Left cardiac atrium (tissue), 4 donors: ENCODE measurements at regions not wholly inside any gene's neighbourhood (a gene's known extent, or its start where the extent isn't known, plus 50 kb on each side); places are given as distances from the start of the nearest gene placed in this dataset.
"Not testable (repeated sequence)": the region's sequence is repeated elsewhere in the genome, so short reads cannot be mapped to it uniquely, and the experiment has no call there.

ENCODE experiments used
- ATAC-seq, 2 donors: fragments of 200-7000 bp; cut with Tn5 transposase; one replicate each; pipeline ENCODE4 v1.9.1; 2020; ENCODE audit warnings: mild to moderate bottlenecking in 2 of 2, moderate library complexity in 2 of 2
- DNase-seq: peaks from one replicate; pipeline ENCODE4 v3.0.0-alpha.2; 2020
- intact Hi-C, 2 donors: fragments of 100-400 bp; cut with DNase I; formaldehyde crosslinking; loops; one replicate each; pipeline versions ENCODE4 v1.14.1 to v1.15.1; 2022 to 2023
- donor health status: DM: no; HTN: yes; CAD: no.
- donor health status: DM: no; HTN: yes; CAD: no; lungs with severe emphysema.
- donor health status: DM: yes; HTN: yes; CAD: no.
- donor health status: Dilated cardiomyopathy.

- ATAC-seq (no peak), DNase-seq (no peak)
- intact Hi-C loops: loop anchor here (5.0 to 10.0 kb wide), 3 partner anchors 591 to 1123 kb away; no protein-coding TSS in a partner anchor
Observed at GRCh38 chr13:22758245-22758644, 422.5 kb upstream of the SGCG start.

DNA sequence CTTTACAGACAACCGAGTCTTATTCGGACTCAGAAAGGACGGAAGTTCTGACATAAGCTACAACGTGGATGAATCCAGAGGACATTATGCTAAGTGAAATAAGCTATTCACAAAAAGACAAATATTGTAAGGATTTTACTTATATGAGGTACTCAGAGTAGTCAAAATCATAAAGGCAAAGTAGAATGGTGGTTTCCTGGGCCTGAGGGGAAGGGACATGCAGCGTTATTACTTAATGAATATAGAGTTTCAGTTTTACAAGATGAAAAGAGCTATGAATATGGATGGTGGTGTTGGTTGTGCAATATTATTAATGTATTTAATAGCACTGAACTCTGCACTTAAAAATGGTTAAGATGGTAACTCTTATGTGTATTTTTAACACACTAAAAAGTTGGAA lies 419.1 kb upstream of the SGCG start:
- intact Hi-C loops: no loop called here
- ATAC-seq (no peak), DNase-seq (no peak)

- DNase-seq: no peak
- intact Hi-C loops: no loop called here
- ATAC-seq: no peak
Observed at GRCh38 chr13:22765547-22765946, 415.2 kb upstream of the SGCG start.

- ATAC-seq: no peak
- no peak for DNase-seq
- intact Hi-C loops: no loop called here
Observed at GRCh38 chr13:22770891-22771290, 409.9 kb upstream of the SGCG start.

GRCh38 chr13:22773465-22773864 lies 407.3 kb upstream of the SGCG start:
- DNase-seq: no peak
- intact Hi-C loops: no loop called here
- no peak for ATAC-seq

- ATAC-seq (no peak), DNase-seq (no peak)
- intact Hi-C loops: no loop called here
Observed at GRCh38 chr13:22776394-22777186, 404.2 kb upstream of the SGCG start.

DNA sequence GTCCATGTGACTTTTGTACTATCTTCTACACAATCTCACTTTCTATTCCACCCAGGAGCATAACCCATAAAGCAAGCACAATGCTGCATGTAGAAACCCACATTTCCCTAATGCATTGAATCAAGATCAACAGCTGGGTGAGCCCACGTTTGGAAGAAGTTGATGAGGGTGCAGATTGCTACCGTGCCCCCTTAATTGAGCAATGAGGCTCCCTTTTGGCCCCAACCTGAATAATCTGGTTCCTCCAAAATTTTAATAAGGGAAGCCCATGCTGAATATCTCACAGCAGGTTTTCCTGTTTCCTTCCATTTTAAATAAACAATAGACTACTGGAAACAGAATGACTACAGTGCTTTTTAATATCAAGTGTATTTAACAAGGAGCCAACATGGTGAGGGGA lies 403.6 kb upstream of the SGCG start:
- ATAC-seq (no peak), DNase-seq (no peak)
- intact Hi-C loops: no loop called here

DNA sequence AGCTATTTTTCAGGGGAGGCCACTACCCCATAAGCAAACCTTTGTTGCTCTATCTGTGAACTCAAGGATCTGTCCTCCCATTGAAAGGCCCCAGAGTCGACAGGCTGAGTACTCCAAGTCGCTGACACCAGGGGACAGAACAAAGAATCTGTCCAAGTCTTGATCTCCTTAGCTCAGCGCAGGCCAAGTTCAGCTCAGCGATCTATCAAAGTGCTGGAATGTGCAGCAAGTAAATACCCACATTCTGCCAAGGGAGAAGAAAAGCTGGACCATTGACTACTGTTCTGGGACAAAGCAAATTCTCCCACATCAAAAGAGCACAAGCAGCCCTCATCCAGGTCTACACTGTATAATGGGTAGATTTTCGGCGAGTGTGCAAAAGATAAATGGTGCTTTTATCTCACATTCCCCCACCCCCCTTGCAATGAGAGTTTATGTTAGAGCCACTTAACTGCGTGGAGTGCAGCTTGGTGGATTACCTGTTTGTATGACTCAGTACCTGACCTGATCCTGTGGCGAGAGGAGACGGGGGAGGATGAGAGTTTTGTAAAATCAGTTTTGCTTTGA lies 391.7 kb upstream of the SGCG start:
- intact Hi-C loops: no loop called here
- peak in 1 of 2 donors; percentile 49 for ATAC-seq
- DNase-seq: no peak

- no peak for ATAC-seq
- DNase-seq: no peak
- intact Hi-C loops: no loop called here
Observed at GRCh38 chr13:22789916-22790315, 390.9 kb upstream of the SGCG start.

DNA sequence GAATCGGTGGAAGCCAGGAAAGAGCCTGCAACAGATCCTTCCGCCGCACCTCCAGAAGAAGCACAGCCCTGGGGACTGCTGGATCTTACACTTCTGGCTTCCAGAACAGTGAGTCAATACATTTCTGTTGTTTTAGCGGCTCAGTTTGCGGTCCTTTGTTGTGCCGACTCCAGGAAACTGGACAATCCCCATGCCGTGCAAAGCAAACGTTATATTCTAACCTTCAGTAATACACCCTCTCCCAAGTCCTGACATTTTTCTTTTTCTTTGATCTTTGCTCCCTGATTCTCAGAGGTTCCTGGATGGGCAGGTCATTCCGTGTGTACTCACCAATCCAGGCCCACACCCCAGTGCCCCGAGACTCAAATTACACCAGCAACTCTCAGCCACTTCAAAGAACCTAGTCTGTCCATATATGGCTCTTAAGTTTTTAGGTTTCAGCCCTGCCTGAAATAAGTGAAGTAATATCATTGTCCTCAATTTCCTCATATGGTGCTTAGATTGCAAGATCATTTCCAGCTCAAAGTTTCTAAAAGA lies 387.1 kb upstream of the SGCG start:
- intact Hi-C loops: no loop called here
- no peak for ATAC-seq
- no peak for DNase-seq

DNA sequence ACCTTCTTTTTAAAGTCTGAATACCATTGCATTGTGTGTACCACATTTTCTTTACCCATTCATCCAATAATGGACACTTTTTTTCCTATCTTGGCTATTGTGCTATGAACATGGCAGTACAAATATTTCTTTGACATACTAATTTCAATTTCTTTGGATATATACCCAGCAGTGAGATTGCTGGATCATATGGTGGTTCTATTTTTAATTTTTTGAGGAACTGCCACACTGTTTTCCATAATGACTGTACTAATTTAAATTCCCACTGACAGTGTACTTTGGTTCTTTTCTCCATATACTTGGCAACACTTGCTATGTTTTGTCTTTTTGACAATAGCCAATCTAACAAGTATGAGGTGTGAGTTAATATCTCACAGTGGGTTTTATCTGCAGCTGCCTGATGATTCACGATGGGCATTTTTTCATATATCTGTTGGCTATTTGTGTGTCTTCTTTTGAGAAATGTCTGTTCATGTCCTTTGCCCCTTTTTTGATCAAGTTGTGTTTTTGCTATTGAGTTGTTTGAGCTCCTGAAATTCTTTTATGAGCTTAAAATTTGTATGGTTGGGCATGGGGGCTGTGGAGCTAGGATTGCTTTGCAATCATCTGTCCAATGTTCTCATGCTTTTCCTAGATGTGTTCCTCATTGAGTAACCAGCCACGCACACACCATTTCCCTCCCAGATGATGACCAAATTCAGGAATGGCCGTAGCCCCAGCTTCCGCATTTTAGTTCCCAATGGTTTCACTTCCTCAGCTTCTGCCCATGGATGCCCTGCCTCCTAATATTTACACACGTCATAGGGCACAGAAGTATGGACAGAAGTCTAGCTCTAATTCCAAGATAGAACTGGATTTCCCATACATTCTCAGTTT lies 380.0 kb upstream of the SGCG start:
- peak; percentile 65 to 76 for ATAC-seq

GRCh38 chr13:22801402-22802003 lies 379.3 kb upstream of the SGCG start:
- intact Hi-C loops: loop anchor here (2.0 to 10.0 kb wide), 4 partner anchors 216 to 513 kb away; no protein-coding TSS in a partner anchor
- DNase-seq (no peak), ATAC-seq (peak in 1 of 2 donors; percentile 31)

More for the DNA sequence above, 380.0 kb upstream of the SGCG start:
- intact Hi-C loops: loop anchor here (2.0 to 10.0 kb wide), 4 partner anchors 217 to 514 kb away; no protein-coding TSS in a partner anchor
- peak; percentile 36 for DNase-seq

DNA sequence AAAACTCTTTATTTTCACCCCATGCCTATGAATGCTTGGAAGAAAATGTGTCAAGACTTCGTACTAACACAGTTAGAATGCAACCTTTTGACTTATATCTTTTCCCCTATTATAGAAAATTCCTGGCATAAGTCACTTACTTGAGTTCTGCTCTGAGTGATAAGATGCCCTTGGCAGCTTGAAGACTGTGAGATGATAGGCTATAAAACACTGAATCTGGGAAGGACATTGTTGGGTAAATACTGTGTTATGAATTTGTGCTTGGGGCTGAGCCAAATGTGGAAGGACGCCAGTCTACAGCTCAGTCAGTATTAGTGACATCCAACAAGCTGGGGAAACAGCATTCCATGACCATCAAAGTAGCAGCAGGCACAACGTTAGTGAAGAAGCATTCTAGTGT lies 368.0 kb upstream of the SGCG start:
- intact Hi-C loops: no loop called here
- ATAC-seq (peak; percentile 72 to 88), DNase-seq (peak; percentile 43)

GRCh38 chr13:22813531-22814377 lies 367.0 kb upstream of the SGCG start:
- DNase-seq, intact Hi-C loops, ATAC-seq: not testable (repeated sequence)

DNA sequence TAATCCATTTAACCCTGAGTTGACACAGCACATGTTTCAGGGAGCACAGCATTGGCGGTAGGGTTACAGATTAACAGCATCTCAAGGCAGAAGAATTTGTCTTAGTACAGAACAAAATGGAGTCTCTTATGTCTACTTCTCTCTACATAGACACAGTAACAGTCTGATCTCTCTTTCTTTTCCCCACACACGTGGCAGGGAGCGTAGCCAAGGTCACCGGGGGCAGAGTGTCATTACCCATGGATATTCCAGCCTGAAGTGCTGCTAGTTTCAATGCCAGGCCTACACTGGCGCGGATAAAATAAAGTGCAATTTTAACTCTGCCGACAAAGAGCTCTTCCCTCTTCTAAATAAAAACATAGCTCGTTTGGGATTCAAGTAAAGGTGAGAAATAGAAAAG lies 366.3 kb upstream of the SGCG start:
- ATAC-seq, intact Hi-C loops, DNase-seq: not testable (repeated sequence)

DNA sequence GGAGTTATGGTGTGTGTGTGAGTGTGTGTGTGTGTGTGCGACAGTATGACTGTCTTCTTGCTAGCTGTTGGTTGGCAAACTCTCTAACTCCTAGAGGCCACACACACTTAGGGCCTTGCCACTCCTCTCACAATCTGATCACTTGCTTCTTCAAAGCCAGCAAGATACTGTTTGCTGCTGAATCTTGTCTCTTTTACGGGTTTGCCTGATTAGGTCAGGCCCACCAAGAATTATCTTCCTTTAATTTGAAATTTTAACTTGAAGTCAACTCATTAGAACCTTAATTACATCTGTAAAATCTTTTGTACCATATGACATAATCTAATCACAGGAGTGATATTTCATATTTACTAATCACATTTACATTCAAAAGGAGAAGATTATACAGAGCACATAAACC lies 359.2 kb upstream of the SGCG start:
- DNase-seq: no peak
- ATAC-seq: no peak
- intact Hi-C loops: no loop called here

DNA sequence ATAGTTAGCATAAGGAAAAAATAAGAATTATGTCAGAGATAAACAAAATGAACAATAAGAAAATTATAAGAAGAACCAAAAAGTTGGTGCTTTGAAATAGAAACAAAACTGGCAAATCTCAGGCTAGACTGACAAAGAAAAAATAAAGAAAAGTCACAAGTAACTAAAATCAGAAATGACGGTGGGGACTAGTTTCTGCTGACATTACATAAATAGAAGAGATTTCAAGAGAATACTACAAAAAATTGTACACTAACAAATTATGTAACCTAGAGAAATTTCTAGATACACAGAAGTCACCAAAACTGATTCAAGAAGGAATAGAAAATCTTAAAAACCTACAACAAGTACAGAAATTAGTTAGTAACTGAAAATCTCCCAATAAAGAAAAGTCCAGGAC lies 355.6 kb upstream of the SGCG start:
- DNase-seq (no peak), ATAC-seq (no peak)
- intact Hi-C loops: no loop called here

GRCh38 chr13:22828081-22828480 lies 352.7 kb upstream of the SGCG start:
- no peak for ATAC-seq
- DNase-seq: no peak
- intact Hi-C loops: no loop called here
